GM13976 (cell line): ENCODE measurements at regions not wholly inside any gene's neighbourhood (a gene's known extent, or its start where the extent isn't known, plus 50 kb on each side); places are given as distances from the start of the nearest gene placed in this dataset.
"Not testable (repeated sequence)": the region's sequence is repeated elsewhere in the genome, so short reads cannot be mapped to it uniquely, and the experiment has no call there.

Experiments
- DNase-seq: peaks from one replicate; pipeline ENCODE4 v3.0.0; 2012; ENCODE audit warnings: low spot score
- CTCF ChIP-seq: IDR thresholded peaks from 2 replicates; pipeline ENCODE4 v1.5.1; 2012; ENCODE audit warnings: borderline replicate concordance, mild to moderate bottlenecking; ENCODE audit not compliant: insufficient read depth; ENCODE audit errors: extremely low read depth, missing control alignments, control extremely low read depth
- in situ Hi-C: fragments of 300-500 bp; cut with MboI; formaldehyde crosslinking; loops from one replicate; pipeline ENCODE4 v1.12.0; 2022; ENCODE audit warnings: low sequenced_read_pairs, mixed read lengths, inconsistent platforms; ENCODE audit not compliant: unreplicated experiment

GRCh38 chr22:23481369-23481768, 98.7 kb downstream of the IGLL1 start:
- in situ Hi-C loops, result no loop called here
- no peak for DNase-seq
- TF ChIP-seq CTCF, result no peak

- DNase-seq, result no peak
- no peak for TF ChIP-seq CTCF
- in situ Hi-C loops, result no loop called here
Measured at GRCh38 chr22:23478175-23478574, 101.9 kb downstream of the IGLL1 start.

GRCh38 chr22:23474531-23474930, 105.6 kb downstream of the IGLL1 start:
- DNase-seq, in situ Hi-C loops: not testable (repeated sequence)

GRCh38 chr22:23473901-23474300, 106.2 kb downstream of the IGLL1 start:
- no peak for TF ChIP-seq CTCF
- in situ Hi-C loops, result no loop called here
- no peak for DNase-seq

- in situ Hi-C loops, result not testable (repeated sequence)
Measured at GRCh38 chr22:23472376-23472775, 107.7 kb downstream of the IGLL1 start.

GRCh38 chr22:23471698-23472097, 108.4 kb downstream of the IGLL1 start:
- TF ChIP-seq CTCF, result no peak
- DNase-seq, result no peak
- in situ Hi-C loops, result no loop called here

More at GRCh38 chr22:23472376-23472775, 107.7 kb downstream of the IGLL1 start:
- DNase-seq, result not testable (repeated sequence)

- in situ Hi-C loops, result no loop called here
- TF ChIP-seq CTCF, result no peak
- no peak for DNase-seq
Measured at GRCh38 chr22:23470811-23471389, 109.2 kb downstream of the IGLL1 start.

GRCh38 chr22:23467721-23468294, 112.3 kb downstream of the IGLL1 start:
- in situ Hi-C loops, result no loop called here
- no peak for TF ChIP-seq CTCF
- no peak for DNase-seq
